ENCODE measurements at regions not wholly inside any gene's neighbourhood (a gene's known extent, or its start where the extent isn't known, plus 50 kb on each side); places are given as distances from the start of the nearest gene placed in this dataset.
"Not testable (repeated sequence)": the region's sequence is repeated elsewhere in the genome, so short reads cannot be mapped to it uniquely, and the experiment has no call there.

DNA sequence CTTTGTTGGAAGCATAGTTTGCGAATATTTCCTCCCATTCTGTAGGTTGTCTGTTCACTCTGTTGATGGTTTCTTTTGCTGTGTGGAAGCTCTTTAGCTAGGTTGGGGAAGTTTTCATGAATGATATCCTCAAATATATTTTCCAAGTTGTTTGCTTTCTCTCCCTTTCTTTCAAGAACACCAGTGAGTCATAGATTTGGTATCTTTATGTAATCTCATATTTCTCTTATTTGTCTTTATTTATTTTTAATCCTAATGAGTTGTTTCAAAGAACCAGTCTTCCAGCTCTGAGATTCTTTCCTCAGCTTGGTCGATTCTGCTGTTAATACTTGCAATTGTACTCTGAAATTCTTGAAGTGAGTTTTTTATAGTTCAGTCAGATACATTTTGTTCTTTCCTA, 628.0 kb upstream of the ID4 start:
- H3K4me3 ChIP-seq (ENCODE audit: low read depth, low read length): no peak overlapping the region
- TF ChIP-seq, protein P1, sequence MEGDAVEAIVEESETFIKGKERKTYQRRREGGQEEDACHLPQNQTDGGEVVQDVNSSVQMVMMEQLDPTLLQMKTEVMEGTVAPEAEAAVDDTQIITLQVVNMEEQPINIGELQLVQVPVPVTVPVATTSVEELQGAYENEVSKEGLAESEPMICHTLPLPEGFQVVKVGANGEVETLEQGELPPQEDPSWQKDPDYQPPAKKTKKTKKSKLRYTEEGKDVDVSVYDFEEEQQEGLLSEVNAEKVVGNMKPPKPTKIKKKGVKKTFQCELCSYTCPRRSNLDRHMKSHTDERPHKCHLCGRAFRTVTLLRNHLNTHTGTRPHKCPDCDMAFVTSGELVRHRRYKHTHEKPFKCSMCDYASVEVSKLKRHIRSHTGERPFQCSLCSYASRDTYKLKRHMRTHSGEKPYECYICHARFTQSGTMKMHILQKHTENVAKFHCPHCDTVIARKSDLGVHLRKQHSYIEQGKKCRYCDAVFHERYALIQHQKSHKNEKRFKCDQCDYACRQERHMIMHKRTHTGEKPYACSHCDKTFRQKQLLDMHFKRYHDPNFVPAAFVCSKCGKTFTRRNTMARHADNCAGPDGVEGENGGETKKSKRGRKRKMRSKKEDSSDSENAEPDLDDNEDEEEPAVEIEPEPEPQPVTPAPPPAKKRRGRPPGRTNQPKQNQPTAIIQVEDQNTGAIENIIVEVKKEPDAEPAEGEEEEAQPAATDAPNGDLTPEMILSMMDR (IDR thresholded peaks at IDR 0.05; ENCODE audit: low read depth, low read length): no peak
- in situ Hi-C loops (cut with HindIII; ENCODE audit: low sequenced_read_pairs): no loop called here
- DNase-seq (ENCODE audit: low read depth, low spot score): no peak

DNA sequence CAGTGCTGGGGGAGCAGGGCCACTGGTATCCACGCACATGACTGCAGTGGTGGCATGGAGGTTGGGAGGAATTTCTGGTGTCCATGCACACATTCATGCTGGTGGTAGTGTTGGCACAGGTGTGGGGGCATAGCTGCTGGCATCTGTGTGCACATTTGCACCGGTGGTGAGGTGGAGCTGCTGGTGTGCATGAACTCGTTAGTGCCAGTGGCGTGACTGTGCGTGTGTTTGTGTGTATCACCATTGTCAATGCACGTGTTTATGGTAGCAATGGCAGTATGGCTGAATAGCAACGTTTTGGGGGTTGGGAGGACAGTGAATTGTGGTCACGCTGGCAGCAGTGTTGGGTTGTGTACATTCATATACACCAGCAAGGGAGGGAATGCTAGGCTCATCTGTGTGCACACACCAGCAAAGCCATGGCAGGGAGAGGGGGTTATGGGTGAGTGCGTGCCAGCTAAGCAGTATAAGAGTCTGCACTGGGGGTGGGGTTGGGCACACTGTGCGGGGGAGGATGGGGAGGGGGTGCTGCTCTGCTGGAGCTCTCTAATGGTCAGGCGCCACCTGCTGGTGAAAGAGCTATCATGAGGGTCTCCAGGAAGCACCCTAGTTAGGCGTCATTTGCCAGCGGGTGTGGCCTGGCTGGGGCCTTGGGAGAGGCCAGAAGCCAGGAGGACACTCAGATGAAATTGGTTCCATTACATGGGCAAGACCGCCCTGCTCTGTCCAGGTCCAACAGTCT, 626.1 kb upstream of the ID4 start:
- in situ Hi-C loops (cut with HindIII; ENCODE audit: low sequenced_read_pairs): no loop called here
- TF ChIP-seq, protein P1 (IDR thresholded peaks at IDR 0.05; ENCODE audit: low read depth, low read length): no peak
- H3K4me3 ChIP-seq (ENCODE audit: low read depth, low read length): no peak overlapping the region
- DNase-seq (ENCODE audit: low read depth, low spot score): no peak

DNA sequence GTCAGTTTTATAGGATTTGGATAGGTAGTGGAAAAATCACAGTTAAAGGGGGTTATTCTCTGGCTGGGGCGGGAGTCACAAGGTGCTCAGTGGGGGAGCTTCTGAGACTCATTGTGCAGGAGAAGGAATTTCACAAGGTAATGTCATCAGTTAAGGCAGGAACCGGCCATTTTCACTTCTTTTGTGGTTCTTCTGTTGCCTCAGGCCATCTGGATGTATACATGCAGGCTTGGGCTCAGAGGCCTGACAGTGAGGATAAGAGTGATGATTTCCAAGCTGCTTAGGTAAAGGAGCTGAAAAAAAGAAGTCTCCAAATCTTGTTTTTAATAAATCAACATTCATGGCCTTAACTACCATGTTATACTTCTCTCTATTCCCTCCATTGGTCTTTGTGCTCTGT, 622.9 kb upstream of the ID4 start:
- in situ Hi-C loops (cut with HindIII; ENCODE audit: low sequenced_read_pairs): no loop called here
- DNase-seq (ENCODE audit: low read depth, low spot score): no peak
- TF ChIP-seq, protein P1 (IDR thresholded peaks at IDR 0.05; ENCODE audit: low read depth, low read length): no peak
- H3K4me3 ChIP-seq (ENCODE audit: low read depth, low read length): no peak overlapping the region

DNA sequence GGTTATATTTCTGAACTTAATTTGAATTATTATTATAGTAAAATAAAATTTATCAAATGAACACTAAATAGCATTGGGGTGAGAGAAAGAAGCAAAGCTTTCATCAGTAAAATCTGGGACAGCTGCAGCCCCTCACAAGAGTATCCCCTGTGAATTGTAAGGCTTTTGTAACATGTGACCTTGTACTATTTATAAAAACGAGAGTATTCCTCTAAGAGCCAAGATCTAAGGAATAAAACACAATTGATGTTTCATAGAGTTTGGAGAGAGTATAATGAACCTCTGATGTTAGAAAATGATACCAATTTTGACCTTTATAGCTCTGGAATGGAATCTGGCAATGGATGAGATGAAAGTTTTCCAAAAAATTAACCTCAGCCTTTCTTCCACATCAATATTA, 617.2 kb upstream of the ID4 start:
- TF ChIP-seq, protein P1 (IDR thresholded peaks at IDR 0.05; ENCODE audit: low read depth, low read length): no peak

DNA sequence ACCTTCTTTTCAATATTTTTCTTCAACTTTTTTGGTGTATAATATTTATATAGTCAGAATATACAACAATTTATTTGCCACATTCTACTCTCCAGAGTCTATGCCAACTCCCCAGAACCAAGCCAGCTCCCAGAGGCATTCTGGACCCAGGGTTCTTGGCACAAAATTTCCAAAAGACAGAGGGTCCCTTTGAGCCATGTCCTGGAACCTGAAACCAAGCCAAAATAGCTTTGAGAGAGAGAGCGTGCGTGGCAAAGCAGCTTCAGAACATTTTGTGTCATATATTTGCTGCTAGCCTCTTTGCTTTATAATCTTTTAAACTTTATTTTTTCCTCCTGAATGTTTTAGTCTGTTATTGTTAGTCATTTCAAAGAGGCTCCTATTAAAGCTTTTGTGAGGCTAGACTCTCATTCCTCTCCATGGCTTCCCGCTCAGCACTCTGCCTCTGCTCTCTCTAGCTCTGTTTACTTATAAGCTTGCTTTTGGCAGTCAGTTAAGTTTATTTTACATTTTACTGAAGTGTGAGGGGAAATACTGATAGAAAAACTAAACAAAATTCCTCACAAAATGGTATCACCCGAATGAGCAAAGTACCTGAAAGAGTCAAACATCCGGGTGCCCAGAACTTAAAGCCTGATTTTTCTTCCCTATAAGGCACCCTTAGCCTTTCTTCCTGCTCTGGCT, 605.1 kb upstream of the ID4 start:
- H3K4me3 ChIP-seq (ENCODE audit: low read depth, low read length): no peak overlapping the region
- no peak for DNase-seq (ENCODE audit: low read depth, low spot score)
- in situ Hi-C loops (cut with HindIII; ENCODE audit: low sequenced_read_pairs): no loop called here
- TF ChIP-seq, protein P1 (IDR thresholded peaks at IDR 0.05; ENCODE audit: low read depth, low read length): no peak

More for the DNA sequence above, 617.2 kb upstream of the ID4 start:
- in situ Hi-C loops (cut with HindIII; ENCODE audit: low sequenced_read_pairs): no loop called here
- no peak for DNase-seq (ENCODE audit: low read depth, low spot score)
- H3K4me3 ChIP-seq (ENCODE audit: low read depth, low read length): no peak overlapping the region

DNA sequence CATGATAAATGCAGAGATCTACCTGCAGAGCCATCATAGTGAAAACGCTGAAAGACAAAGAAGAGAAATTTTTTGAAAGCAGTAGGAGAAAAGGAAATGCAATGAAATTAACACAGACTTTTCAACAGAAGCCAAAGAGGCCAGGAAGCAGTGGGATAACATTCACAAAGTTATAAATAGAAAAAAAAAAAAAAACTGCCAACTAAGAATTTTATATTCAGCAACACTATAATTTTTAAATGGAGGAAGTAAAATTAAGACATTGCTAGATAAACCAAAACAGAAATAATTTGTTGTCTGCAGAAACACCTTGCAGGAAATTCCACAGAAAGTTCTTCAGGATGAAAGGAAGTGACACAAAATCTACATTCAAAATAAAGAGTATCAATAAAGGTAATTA, 591.5 kb upstream of the ID4 start:
- no peak for DNase-seq (ENCODE audit: low read depth, low spot score)
- in situ Hi-C loops (cut with HindIII; ENCODE audit: low sequenced_read_pairs): no loop called here
- H3K4me3 ChIP-seq (ENCODE audit: low read depth, low read length): no peak overlapping the region
- TF ChIP-seq, protein P1 (IDR thresholded peaks at IDR 0.05; ENCODE audit: low read depth, low read length): no peak

DNA sequence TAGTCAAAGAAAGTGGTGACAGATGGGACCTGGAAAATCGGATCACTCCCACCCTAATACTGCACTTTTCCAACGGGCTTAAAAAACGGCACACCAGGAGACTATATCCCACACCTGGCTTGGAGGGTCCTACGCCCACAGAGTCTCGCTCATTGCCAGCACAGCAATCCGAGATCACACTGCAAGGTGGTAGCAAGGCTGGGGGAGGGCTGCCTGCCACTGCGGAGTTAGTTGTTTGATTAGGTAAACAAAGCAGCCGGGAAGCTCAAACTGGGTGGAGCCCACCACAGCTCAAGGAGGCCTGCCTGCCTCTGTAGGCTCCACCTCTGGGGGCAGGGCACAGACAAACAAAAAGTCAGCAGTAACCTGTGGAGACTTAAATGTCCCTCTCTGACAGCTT, 590.0 kb upstream of the ID4 start:
- DNase-seq (ENCODE audit: low read depth, low spot score); in situ Hi-C loops (cut with HindIII; ENCODE audit: low sequenced_read_pairs); H3K4me3 ChIP-seq (ENCODE audit: low read depth, low read length): not testable (repeated sequence)

DNA sequence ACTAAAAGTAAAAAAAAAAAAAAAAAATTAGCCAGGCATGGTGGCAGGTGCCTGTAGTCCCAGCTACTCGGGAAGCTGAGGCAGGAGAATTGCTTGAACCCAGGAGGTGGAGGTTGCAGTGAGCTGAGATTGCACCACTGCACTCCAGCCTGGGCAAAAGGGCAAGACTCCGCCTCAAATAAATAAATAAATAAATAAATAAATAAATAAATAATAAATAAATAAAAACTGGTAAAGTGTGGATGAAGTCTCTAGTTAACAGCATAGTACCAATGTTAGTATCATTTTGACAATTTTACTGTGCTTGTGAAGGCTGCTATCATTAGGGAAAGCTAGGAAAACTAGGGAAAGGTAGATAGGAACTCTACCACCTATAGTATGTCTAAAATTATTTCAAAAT, 581.0 kb upstream of the ID4 start:
- H3K4me3 ChIP-seq (ENCODE audit: low read depth, low read length); DNase-seq (ENCODE audit: low read depth, low spot score); in situ Hi-C loops (cut with HindIII; ENCODE audit: low sequenced_read_pairs): not testable (repeated sequence)

Measured in astrocyte of the spinal cord (primary cell).